Kidney capillary endothelial cell (primary cell): ENCODE measurements at regions not wholly inside any gene's neighbourhood (a gene's known extent, or its start where the extent isn't known, plus 50 kb on each side); places are given as distances from the start of the nearest gene placed in this dataset.

Source experiments
- DNase-seq: peaks from one replicate; pipeline ENCODE4 v3.0.0-alpha.2; 2018; ENCODE audit warnings: low spot score

DNA sequence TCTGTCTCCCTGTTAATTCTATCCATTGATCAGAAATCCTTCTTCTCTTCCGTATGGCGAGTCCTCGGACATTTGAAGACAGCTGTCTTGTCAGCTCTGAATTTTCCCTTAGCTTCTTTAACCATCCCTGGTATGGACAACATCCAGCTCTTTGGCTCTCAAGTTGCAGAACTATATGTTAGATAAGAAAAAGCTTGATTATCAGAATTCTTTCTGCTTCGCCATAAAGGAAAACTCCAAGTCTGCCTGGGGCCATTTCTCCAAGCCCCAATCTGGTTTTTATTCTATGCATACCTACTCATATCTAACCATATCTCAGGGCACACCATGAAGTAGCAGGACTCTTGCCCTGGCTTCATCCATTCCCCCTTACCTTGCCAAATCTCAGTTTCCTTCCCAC, 215.7 kb upstream of the TMC3 start:
- DNase-seq, result no peak

- no peak for DNase-seq
Observed at GRCh38 chr15:81575436-81576123, 201.6 kb upstream of the TMC3 start.

GRCh38 chr15:81573098-81573746, 199.2 kb upstream of the TMC3 start:
- no peak for DNase-seq

DNA sequence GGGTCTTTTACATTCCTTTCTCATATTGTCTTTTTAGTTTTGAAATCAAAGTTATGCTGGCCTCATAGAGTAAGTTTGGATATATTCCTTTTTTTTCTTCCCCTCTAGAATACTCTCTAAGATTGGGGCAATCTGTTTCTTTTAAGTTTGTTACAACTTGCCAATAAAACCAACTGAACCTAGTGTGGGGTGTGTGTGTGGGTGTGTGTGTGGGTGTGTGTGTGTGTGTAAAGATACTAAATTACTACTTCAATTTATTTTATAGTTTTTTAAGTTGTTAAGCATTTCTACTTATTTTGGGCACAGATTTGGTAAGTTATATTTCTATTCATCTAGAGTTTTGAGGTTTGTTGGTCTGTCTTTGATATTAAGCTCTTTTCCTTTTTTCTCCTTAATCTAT, 198.2 kb upstream of the TMC3 start:
- DNase-seq, result no peak

DNA sequence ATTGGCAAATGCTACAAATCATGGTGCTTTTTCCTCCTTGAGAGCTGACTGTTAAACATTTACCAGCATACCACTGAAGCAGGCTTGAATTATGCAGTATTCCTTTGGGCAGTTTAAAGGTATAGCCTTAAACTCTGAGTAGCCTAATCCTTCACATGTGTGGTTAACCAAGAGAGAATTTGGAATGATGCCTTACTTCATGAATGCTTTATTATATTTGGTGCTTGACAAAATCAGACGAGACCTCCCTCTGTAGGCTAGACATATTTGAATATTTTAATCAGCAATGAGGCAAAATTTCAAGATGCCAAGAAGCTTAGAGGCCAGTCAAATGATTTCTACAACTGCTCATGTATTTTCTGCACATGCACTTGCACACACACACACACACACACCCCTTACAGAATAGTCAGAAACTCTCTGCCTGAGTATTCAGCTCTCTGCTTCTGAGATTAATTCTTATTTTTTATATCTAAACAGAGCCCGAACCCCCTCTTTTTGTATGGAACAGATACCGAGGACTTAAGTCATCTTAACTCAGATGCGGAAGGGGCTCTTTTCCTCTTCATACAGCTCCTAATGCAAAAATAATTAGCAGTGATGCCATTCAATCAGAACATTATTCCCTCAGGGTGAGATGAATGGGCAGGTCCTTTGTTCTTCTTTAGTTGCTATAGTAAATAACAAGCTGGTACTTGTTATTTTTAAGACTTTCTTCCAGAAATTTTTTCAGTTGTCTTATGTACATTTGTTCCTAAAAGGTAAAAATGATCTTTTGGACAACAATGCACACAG, 195.5 kb upstream of the TMC3 start:
- no peak for DNase-seq

DNA sequence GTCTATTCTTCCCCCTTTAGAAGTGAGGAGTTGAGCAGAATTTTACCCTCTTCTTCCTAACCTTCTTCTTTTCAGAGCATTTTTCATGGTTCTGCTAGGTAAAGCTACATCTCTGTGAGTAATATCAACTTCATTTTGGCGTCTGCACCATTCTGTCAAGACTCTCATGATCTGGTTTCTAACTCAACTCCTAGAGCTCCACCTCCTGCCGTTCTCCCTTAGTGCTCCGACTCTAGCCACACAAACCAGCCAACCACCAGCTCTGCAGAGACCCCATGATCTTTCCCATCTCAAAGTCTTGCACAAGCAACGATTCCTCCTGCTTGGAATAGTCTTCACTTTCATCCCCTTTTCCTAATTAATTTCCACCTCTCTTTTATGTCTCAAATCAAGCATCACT, 193.9 kb upstream of the TMC3 start:
- no peak for DNase-seq

DNA sequence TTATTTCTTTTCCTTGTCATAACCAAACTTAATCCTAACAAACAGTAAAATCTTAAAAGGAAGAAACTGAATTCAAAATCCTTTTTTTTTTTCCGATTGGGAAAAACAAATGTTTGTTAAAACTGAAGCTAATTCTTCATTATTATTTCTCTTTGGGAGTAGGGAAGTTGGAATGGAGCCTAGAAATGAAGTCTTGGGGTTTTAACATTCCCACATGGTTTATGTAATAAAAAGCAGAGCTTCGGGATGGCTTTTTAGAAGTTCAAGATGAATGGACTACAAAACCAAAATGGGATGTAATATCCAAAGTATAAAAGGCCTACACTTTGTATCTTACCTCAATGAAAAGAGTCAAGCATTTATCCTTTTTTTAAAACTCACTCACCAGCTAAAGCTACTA, 189.0 kb upstream of the TMC3 start:
- DNase-seq, result no peak

DNA sequence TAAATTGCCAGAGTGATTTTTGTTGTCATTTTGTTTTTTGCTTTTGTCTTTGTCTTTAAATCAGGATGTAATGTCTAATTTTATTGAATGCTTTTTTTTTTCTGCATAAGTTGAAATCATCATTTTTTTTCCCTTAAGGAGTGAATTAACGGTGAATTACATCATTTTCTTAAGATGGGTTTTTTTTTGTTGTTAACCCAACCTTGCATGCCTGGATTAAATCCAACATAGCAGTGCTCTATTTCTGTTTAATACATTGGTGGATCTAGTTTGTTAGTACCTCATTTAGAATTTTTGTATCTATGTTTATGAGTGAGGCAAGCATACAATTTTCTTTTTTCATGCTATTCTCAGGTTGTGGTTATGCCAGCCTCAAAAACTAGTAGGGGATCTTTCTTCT, 186.4 kb upstream of the TMC3 start:
- no peak for DNase-seq

DNA sequence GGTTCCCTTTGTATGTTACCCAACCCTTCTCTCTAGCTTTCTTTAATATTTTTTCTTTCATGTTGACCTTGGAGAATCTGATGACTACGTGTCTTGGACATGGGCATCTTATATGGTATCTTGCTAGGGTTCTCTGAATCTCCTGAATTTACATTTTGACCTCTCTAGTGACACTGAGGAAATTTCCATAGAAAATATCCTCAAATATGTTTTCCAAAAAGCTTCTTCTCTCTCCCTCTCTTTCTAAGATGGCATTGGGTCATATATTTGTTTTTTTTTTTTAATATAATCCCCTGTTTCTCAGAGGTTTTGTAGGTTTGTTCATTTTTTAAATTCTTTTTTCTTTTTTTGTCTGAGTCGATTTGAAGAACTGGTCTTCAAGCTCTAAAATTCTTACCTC, 184.0 kb upstream of the TMC3 start:
- DNase-seq, result no peak

DNA sequence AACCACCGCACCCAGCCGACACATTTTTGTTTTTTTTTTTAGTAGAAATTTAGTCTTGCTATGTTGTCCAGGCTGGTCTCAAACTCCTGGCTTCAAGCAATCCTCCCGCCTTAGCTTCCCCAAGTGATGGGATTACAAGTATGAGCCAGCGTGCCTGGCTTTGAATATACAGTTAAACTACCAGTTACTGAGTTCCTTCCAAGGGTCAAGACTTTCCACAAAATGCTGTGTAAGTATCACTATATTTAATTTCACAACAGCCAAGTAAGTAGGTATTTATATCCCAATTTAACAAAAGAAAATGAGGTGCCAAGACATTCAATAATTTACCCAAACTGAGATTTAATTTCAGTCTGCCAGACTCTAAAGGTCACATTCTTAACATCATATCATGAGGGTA, 181.3 kb upstream of the TMC3 start:
- DNase-seq, result no peak

GRCh38 chr15:81548365-81549130, 174.5 kb upstream of the TMC3 start:
- DNase-seq, result no peak

GRCh38 chr15:81547521-81548132, 173.6 kb upstream of the TMC3 start:
- DNase-seq, result no peak

DNA sequence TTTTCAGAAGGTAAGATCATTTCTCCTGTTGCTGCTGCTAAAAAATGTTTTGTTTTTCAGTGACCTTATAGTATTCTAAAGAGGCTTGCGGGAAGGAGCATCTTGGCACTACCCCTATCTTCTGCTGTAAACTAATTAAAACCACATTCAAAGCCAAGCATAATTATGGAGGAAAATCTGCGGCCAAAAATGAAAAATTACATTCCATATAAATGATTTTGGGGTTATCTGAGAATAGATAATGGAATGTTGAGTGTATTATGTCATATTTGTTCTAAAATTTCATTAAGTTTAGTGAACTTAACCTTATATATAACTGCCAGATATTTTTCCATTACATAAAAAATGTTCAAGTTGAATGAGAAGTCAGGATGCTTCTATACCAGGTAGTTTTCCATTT, 170.4 kb upstream of the TMC3 start:
- no peak for DNase-seq

DNA sequence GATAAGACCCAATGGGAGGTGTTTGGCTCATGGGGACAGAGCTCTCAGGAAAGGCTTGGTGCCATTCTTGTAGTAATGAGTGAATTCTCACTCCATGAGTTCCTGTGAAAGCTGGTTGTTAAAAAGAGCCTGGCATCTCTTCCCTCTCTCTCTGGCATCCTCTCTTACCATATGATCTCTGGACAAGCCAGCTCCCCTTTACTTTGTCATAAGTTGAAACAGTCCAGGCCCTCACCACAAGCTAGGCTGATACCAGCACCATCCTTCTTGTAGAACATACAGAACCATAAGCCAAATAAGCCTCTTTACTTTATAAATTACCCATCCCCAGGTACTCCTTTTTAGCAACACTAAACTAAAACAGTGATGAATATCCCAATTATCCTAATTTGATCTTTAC, 166.9 kb upstream of the TMC3 start:
- no peak for DNase-seq

- no peak for DNase-seq
Observed at GRCh38 chr15:81536356-81536755, 162.3 kb upstream of the TMC3 start.

- no peak for DNase-seq
Observed at GRCh38 chr15:81534124-81534523, 160.1 kb upstream of the TMC3 start.

GRCh38 chr15:81532001-81532400, 158.0 kb upstream of the TMC3 start:
- peak; percentile 4 for DNase-seq

GRCh38 chr15:81531109-81531592, 157.1 kb upstream of the TMC3 start:
- DNase-seq, result no peak

DNA sequence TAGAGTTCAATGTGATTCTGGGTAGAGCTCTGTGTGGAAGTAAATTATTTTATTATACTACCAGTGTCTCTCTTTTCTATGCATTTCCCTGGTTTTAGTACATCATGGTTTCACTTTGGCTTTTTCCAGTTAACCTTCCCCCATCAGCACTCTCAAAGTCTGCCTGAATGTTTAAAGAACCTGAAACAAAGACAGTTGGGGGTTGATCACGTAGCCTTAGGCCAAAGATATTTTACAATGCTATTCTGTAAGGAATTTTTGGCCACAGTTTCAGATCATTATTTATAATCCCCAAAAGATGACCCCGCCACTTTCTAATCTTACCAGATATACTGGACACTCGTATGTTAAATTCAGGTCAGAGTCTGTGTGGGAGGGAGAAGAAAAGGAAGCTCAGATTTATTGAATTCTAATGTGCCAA, 156.3 kb upstream of the TMC3 start:
- DNase-seq, result no peak

- DNase-seq, result no peak
Observed at GRCh38 chr15:81529481-81529880, 155.5 kb upstream of the TMC3 start.

DNA sequence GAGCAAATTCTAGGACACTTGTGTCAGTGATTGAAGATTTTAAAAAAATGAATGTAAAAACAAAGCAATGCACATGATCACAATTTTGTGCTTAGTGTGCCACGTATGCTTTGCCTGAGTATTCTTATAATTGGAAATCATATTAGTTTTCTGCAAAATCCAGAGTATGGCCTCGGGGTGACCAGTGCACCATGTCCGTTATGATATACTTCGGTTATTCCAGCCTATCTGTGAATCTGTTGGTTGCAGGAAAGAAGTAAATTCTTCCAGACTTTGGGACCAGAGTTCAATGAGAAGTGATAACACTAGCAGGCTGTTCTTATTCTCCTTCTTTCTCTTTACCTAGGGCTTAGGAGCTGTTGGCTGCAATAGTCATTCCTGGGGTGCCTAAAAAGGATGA, 152.0 kb upstream of the TMC3 start:
- DNase-seq, result no peak

DNA sequence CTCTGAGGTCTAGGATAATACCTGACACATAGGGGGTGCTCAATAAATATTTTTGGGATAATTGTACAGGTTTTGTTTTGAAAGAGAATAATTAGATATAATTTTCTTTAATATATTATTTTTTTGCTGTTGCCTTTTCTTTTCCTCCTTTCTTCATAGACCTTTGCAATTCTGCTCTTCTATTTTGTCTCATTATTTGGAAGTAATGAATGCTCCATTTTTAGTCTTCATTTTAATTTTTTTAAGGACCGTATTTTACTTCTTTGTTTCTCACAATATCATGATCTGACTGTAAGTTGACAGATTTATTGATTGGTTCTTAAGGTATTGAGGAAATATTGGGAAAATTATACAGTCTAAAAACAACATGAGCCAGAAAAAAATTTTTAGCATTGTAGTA, 150.5 kb upstream of the TMC3 start:
- no peak for DNase-seq
